ENCODE measurements at regions not wholly inside any gene's neighbourhood (a gene's known extent, or its start where the extent isn't known, plus 50 kb on each side); places are given as distances from the start of the nearest gene placed in this dataset.
A peak's percentile ranks its signal among the peaks of the same experiment; 100 is the strongest.

- H3K9me3 ChIP-seq (replicated peaks; ENCODE audit: control insufficient read depth, insufficient read depth, low read length), result peaks cover 2% of the 10 kb centered on the region; the same call in 2 of the 3 replicates
- BruUV-seq (replicated peaks), result no TSS peak
- ATAC-seq (peak; percentile 97), DNase-seq (ENCODE audit: low read depth, low spot score) (peak; percentile 89), FAIRE-seq (peak; percentile 62)
- H3K79me2 ChIP-seq (ENCODE audit: control insufficient read depth, insufficient read depth, low read length), result no peaks in the 10 kb centered on the region
- H3K9ac ChIP-seq (ENCODE audit: control insufficient read depth, insufficient read depth, low read length), result no peak overlapping the region
- ChIA-PET CTCF (interaction anchor here (0.7 kb wide), 1 partner anchor 1608 kb away, joined by 3 read pairs; no protein-coding TSS in a partner anchor), RAD21 (ENCODE audit: unreplicated experiment) (interaction anchor here (0.6 to 1.4 kb wide), 2 partner anchors 247 to 856 kb away, joined by 4 read pairs; no protein-coding TSS in a partner anchor), POLR2A (interaction anchor here (0.7 kb wide), 1 partner anchor 269 kb away, joined by 6 read pairs; no protein-coding TSS in a partner anchor), SMC1A (ENCODE audit: uncharacterized antibody, unreplicated experiment) (interaction anchor here (0.5 to 1.2 kb wide), 7 partner anchors 9 to 1285 kb away, joined by 3 to 5 read pairs (median 3); no protein-coding TSS in a partner anchor)
- intact Hi-C loops (cut with micrococcal nuclease; ENCODE audit: unreplicated experiment) (no loop called here), in situ Hi-C loops (cut with MboI) (no loop called here)
- H3K27me3 ChIP-seq (replicated peaks in 1 of 2; ENCODE audit: control insufficient read depth in 2 of 2, insufficient read depth in 2 of 2, low read length in 1 of 2), result peaks cover 0 to 11% of the 10 kb centered on the region in 2 experiments; a peak in 1 of 4 replicates
- no peaks in the 10 kb centered on the region for H4K20me1 ChIP-seq (ENCODE audit: control insufficient read depth, insufficient read depth)
- H3K4me2 ChIP-seq (ENCODE audit: control insufficient read depth, insufficient read depth), result peak overlapping the region; percentile 4; the same call in 1 of the 2 replicates
- peaks cover 15% of the 10 kb centered on the region for H3K4me1 ChIP-seq (ENCODE audit: control insufficient read depth, insufficient read depth, low read length)
- H3K4me3 ChIP-seq, result no peak overlapping the region
- H3K36me3 ChIP-seq (ENCODE audit: control insufficient read depth in 2 of 2, insufficient read depth in 2 of 2, low read length in 1 of 2), result no peaks in the 10 kb centered on the region
- 32% methylated on average over 3 of the region's 3 CpGs for WGBS (ENCODE audit: insufficient coverage, insufficient replicate concordance, low lambda C conversion rate, missing lambda C conversion rate)
- no peak overlapping the region for H3K27ac ChIP-seq (ENCODE audit: control insufficient read depth, insufficient read depth)
- H2AFZ ChIP-seq (ENCODE audit: control insufficient read depth, low read depth, low read length), result no peak overlapping the region
- TF ChIP-seq NFYA (IDR thresholded peaks at IDR 0.05; ENCODE audit: borderline replicate concordance, low read depth, low read length), result no peak
- peak in 1 of 2 experiments; percentile 48; a peak in 1 of 4 replicates for TF ChIP-seq ETV6 (conservative IDR thresholded peaks at IDR 0.05 in 1 of 2, IDR thresholded peaks at IDR 0.05 in 1 of 2; ENCODE audit: borderline replicate concordance in 1 of 2, low read depth in 1 of 2)
- TF ChIP-seq, protein P1, sequence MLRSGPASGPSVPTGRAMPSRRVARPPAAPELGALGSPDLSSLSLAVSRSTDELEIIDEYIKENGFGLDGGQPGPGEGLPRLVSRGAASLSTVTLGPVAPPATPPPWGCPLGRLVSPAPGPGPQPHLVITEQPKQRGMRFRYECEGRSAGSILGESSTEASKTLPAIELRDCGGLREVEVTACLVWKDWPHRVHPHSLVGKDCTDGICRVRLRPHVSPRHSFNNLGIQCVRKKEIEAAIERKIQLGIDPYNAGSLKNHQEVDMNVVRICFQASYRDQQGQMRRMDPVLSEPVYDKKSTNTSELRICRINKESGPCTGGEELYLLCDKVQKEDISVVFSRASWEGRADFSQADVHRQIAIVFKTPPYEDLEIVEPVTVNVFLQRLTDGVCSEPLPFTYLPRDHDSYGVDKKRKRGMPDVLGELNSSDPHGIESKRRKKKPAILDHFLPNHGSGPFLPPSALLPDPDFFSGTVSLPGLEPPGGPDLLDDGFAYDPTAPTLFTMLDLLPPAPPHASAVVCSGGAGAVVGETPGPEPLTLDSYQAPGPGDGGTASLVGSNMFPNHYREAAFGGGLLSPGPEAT (IDR thresholded peaks at IDR 0.05; ENCODE audit: low read depth), result peak; percentile 87
- TF ChIP-seq, protein P2, sequence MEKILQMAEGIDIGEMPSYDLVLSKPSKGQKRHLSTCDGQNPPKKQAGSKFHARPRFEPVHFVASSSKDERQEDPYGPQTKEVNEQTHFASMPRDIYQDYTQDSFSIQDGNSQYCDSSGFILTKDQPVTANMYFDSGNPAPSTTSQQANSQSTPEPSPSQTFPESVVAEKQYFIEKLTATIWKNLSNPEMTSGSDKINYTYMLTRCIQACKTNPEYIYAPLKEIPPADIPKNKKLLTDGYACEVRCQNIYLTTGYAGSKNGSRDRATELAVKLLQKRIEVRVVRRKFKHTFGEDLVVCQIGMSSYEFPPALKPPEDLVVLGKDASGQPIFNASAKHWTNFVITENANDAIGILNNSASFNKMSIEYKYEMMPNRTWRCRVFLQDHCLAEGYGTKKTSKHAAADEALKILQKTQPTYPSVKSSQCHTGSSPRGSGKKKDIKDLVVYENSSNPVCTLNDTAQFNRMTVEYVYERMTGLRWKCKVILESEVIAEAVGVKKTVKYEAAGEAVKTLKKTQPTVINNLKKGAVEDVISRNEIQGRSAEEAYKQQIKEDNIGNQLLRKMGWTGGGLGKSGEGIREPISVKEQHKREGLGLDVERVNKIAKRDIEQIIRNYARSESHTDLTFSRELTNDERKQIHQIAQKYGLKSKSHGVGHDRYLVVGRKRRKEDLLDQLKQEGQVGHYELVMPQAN (conservative IDR thresholded peaks at IDR 0.05), result no peak
- peak; percentile 70; the same call in 1 of the 2 replicates for TF ChIP-seq BACH1 (IDR thresholded peaks at IDR 0.05; ENCODE audit: borderline replicate concordance)
- TF ChIP-seq SRF (IDR thresholded peaks at IDR 0.05; ENCODE audit: low read depth in 2 of 2, low read length in 2 of 2), result no peak
- TF ChIP-seq, protein P3, sequence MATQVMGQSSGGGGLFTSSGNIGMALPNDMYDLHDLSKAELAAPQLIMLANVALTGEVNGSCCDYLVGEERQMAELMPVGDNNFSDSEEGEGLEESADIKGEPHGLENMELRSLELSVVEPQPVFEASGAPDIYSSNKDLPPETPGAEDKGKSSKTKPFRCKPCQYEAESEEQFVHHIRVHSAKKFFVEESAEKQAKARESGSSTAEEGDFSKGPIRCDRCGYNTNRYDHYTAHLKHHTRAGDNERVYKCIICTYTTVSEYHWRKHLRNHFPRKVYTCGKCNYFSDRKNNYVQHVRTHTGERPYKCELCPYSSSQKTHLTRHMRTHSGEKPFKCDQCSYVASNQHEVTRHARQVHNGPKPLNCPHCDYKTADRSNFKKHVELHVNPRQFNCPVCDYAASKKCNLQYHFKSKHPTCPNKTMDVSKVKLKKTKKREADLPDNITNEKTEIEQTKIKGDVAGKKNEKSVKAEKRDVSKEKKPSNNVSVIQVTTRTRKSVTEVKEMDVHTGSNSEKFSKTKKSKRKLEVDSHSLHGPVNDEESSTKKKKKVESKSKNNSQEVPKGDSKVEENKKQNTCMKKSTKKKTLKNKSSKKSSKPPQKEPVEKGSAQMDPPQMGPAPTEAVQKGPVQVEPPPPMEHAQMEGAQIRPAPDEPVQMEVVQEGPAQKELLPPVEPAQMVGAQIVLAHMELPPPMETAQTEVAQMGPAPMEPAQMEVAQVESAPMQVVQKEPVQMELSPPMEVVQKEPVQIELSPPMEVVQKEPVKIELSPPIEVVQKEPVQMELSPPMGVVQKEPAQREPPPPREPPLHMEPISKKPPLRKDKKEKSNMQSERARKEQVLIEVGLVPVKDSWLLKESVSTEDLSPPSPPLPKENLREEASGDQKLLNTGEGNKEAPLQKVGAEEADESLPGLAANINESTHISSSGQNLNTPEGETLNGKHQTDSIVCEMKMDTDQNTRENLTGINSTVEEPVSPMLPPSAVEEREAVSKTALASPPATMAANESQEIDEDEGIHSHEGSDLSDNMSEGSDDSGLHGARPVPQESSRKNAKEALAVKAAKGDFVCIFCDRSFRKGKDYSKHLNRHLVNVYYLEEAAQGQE (IDR thresholded peaks at IDR 0.05; ENCODE audit: low read depth, low read length), result peak; percentile 39; the same call in 1 of the 2 replicates
- 0 out of 2 replicates have a peak, but pooled peaks have one; percentile 20 for TF ChIP-seq CHD2 (IDR thresholded peaks at IDR 0.05; ENCODE audit: borderline replicate concordance, low read depth, low read length)
- TF ChIP-seq USF1 (IDR thresholded peaks at IDR 0.05; ENCODE audit: borderline replicate concordance, extremely low read length, insufficient read depth, low read depth, low read length), result no peak
- TF ChIP-seq YBX1 (IDR thresholded peaks at IDR 0.05), result no peak
- TF ChIP-seq IRF4 (IDR thresholded peaks at IDR 0.05; ENCODE audit: low read depth, low read length), result peak; percentile 85
Measured at GRCh38 chr4:162891788-162892707, 274.6 kb downstream of the NAF1 start.

All from GM12878 (cell line).